COLO668 (cell line): ENCODE measurements at regions not wholly inside any gene's neighbourhood (a gene's known extent, or its start where the extent isn't known, plus 50 kb on each side); places are given as distances from the start of the nearest gene placed in this dataset.

Source experiments
- DNase-seq: peaks from one replicate; lab custom pipeline; 2025; ENCODE audit not compliant: unreplicated experiment; lab: John Stamatoyannopoulos, UW

- DNase-seq, result no peak
Observed at GRCh38 chr1:4113897-4114296, 213.8 kb upstream of the C1orf174 start.

GRCh38 chr1:4115191-4115900, 215.3 kb upstream of the C1orf174 start:
- no peak for DNase-seq

GRCh38 chr1:4117196-4117595, 217.1 kb upstream of the C1orf174 start:
- no peak for DNase-seq

GRCh38 chr1:4118746-4119515, 218.9 kb upstream of the C1orf174 start:
- no peak for DNase-seq

GRCh38 chr1:4119516-4120220, 219.6 kb upstream of the C1orf174 start:
- no peak for DNase-seq

GRCh38 chr1:4120557-4121292, 220.7 kb upstream of the C1orf174 start:
- DNase-seq, result no peak

GRCh38 chr1:4121293-4121684, 221.2 kb upstream of the C1orf174 start:
- no peak for DNase-seq

GRCh38 chr1:4121834-4122512, 221.9 kb upstream of the C1orf174 start:
- no peak for DNase-seq

- no peak for DNase-seq
Observed at GRCh38 chr1:4122513-4123160, 222.6 kb upstream of the C1orf174 start.

- DNase-seq, result no peak
Observed at GRCh38 chr1:4124631-4125145, 224.6 kb upstream of the C1orf174 start.

- no peak for DNase-seq
Observed at GRCh38 chr1:4126251-4126650, 226.2 kb upstream of the C1orf174 start.

GRCh38 chr1:4126731-4127591, 226.9 kb upstream of the C1orf174 start:
- DNase-seq, result no peak

- DNase-seq, result no peak
Observed at GRCh38 chr1:4127592-4128140, 227.6 kb upstream of the C1orf174 start.

- no peak for DNase-seq
Observed at GRCh38 chr1:4128616-4129015, 228.5 kb upstream of the C1orf174 start.

GRCh38 chr1:4129693-4130092, 229.6 kb upstream of the C1orf174 start:
- no peak for DNase-seq

GRCh38 chr1:4130096-4130495, 230.0 kb upstream of the C1orf174 start:
- no peak for DNase-seq

- no peak for DNase-seq
Observed at GRCh38 chr1:4131734-4132133, 231.7 kb upstream of the C1orf174 start.

- DNase-seq, result no peak
Observed at GRCh38 chr1:4132352-4133296, 232.6 kb upstream of the C1orf174 start.
